IMR-90 (cell line): ENCODE measurements at regions not wholly inside any gene's neighbourhood (a gene's known extent, or its start where the extent isn't known, plus 50 kb on each side); places are given as distances from the start of the nearest gene placed in this dataset.
"Not testable (repeated sequence)": the region's sequence is repeated elsewhere in the genome, so short reads cannot be mapped to it uniquely, and the experiment has no call there.

ENCODE experiments used
- ATAC-seq: fragments of 200-7000 bp; cut with Tn5 transposase; 2 replicates; pipeline ENCODE4 v1.9.1; 2020; ENCODE audit warnings: low read depth, mild to moderate bottlenecking, moderate library complexity
- BruUV-seq: library from RNA; stranded (reverse); fragments of 400-500 nt; replicated peaks from 2 replicates; lab custom pipeline; 2021; lab: Mats Ljungman, UMichigan
- CTCF ChIA-PET: fragments of 300-600 bp; formaldehyde crosslinking; extraction: SDS; loops from one replicate; lab custom pipeline; 2021; ENCODE audit warnings: antibody characterized with exemption; lab: Yijun Ruan, JAX
- POLR2A ChIA-PET: fragments of 300-600 bp; sonication (Branson Sonifier 250); formaldehyde crosslinking; loops from one replicate; lab custom pipeline; 2022; ENCODE audit warnings: antibody characterized with exemption; ENCODE audit not compliant: unreplicated experiment; lab: Charles Lee
- DNase-seq: peaks from one replicate; pipeline ENCODE4 v3.0.0; 2013
- H2AFZ ChIP-seq: replicated peaks from 2 replicates; pipeline ENCODE3; 2013; ENCODE audit warnings: low read length, mild to moderate bottlenecking; ENCODE audit not compliant: poor library complexity
- H2AK5ac ChIP-seq: 2 replicates; pipeline ENCODE4 v1.6.1; 2013; ENCODE audit warnings: low read depth, low read length, inconsistent platforms
- H2AK9ac ChIP-seq: replicated peaks from 2 replicates; pipeline ENCODE3; 2013; ENCODE audit warnings: mild to moderate bottlenecking, low read depth, low read length, moderate library complexity; ENCODE audit not compliant: poor library complexity
- H2BK120ac ChIP-seq: 2 replicates; pipeline ENCODE4 v1.6.1; 2013; ENCODE audit warnings: low read depth, low read length, inconsistent platforms
- H2BK15ac ChIP-seq: 3 replicates; pipeline ENCODE4 v1.6.1; 2013; ENCODE audit warnings: low read depth, low read length, inconsistent platforms
- H2BK20ac ChIP-seq: 2 replicates; pipeline ENCODE4 v1.6.1; 2013; ENCODE audit warnings: low read depth, mild to moderate bottlenecking, inconsistent platforms, low read length, moderate library complexity
- H2BK5ac ChIP-seq: 2 replicates; pipeline ENCODE4 v1.6.1; 2013; ENCODE audit warnings: mild to moderate bottlenecking, low read depth, low read length, inconsistent platforms; ENCODE audit not compliant: poor library complexity, severe bottlenecking
- H3K14ac ChIP-seq: replicated peaks from 2 replicates; pipeline ENCODE4 v1.6.1; 2013; ENCODE audit warnings: low read depth, low read length, inconsistent platforms
- H3K18ac ChIP-seq: 2 replicates; pipeline ENCODE4 v1.6.1; 2013; ENCODE audit warnings: low read depth, low read length, control low read depth
- H3K23ac ChIP-seq: 2 replicates; pipeline ENCODE4 v1.6.1; 2013; ENCODE audit warnings: low read depth, low read length, inconsistent platforms
- H3K27ac ChIP-seq: 2 replicates; pipeline ENCODE4 v1.5.1; 2013; ENCODE audit warnings: mild to moderate bottlenecking, control low read depth, low read length; ENCODE audit not compliant: insufficient read depth
- H3K27me3 ChIP-seq: 2 replicates; pipeline ENCODE4 v1.6.1; 2013; ENCODE audit warnings: low read length; ENCODE audit not compliant: control insufficient read depth, insufficient read depth
- H3K36me3 ChIP-seq: 2 replicates; pipeline ENCODE4 v1.6.1; 2013; ENCODE audit warnings: low read length, mixed read lengths; ENCODE audit not compliant: control insufficient read depth, insufficient read depth
- H3K4ac ChIP-seq: 2 replicates; pipeline ENCODE4 v1.6.1; 2013; ENCODE audit warnings: low read depth, low read length, inconsistent platforms
- H3K4me1 ChIP-seq: 2 replicates; pipeline ENCODE4 v1.6.1; 2013; ENCODE audit warnings: low read length, mixed read lengths; ENCODE audit not compliant: control insufficient read depth, insufficient read depth
- H3K4me2 ChIP-seq: 2 replicates; pipeline ENCODE4 v1.6.1; 2013; ENCODE audit warnings: low read depth, mild to moderate bottlenecking, control low read depth, low read length, moderate library complexity
- H3K4me3 ChIP-seq: 2 replicates; pipeline ENCODE4 v1.5.1; 2013; ENCODE audit warnings: low read depth, mild to moderate bottlenecking, control low read depth, low read length, moderate library complexity; ENCODE audit not compliant: insufficient read depth
- H3K56ac ChIP-seq: 2 replicates; pipeline ENCODE4 v1.6.1; 2013; ENCODE audit warnings: low read length, inconsistent platforms; ENCODE audit not compliant: insufficient read depth; ENCODE audit errors: extremely low read depth
- H3K79me1 ChIP-seq, 2 experiments: 2 replicates each; pipeline ENCODE4 v1.6.1; 2013; ENCODE audit warnings: low read length in 2 of 2, inconsistent platforms in 1 of 2, low read depth in 1 of 2
- H3K9ac ChIP-seq: 2 replicates; pipeline ENCODE4 v1.6.1; 2013; ENCODE audit warnings: low read depth, low read length, control low read depth
- H3K9me1 ChIP-seq: 2 replicates; pipeline ENCODE4 v1.6.1; 2013; ENCODE audit warnings: low read length, inconsistent platforms; ENCODE audit not compliant: insufficient read depth
- H3K9me3 ChIP-seq: 2 replicates; pipeline ENCODE4 v1.6.1; 2013; ENCODE audit warnings: low read length; ENCODE audit not compliant: control insufficient read depth, insufficient read depth
- H4K20me1 ChIP-seq: 2 replicates; pipeline ENCODE4 v1.6.1; 2013; ENCODE audit warnings: low read length, inconsistent platforms; ENCODE audit not compliant: insufficient read depth
- H4K5ac ChIP-seq: 2 replicates; pipeline ENCODE4 v1.6.1; 2013; ENCODE audit warnings: mild to moderate bottlenecking, low read depth, low read length, control low read depth
- H4K8ac ChIP-seq, 2 experiments: 2 replicates each; pipeline ENCODE4 v1.6.1; 2013; ENCODE audit warnings: low read depth in 2 of 2, low read length in 2 of 2, control low read depth in 1 of 2, inconsistent platforms in 1 of 2
- H4K91ac ChIP-seq: 2 replicates; pipeline ENCODE4 v1.6.1; 2013; ENCODE audit warnings: low read depth, low read length, inconsistent platforms; ENCODE audit not compliant: insufficient read depth
- WGBS, 2 experiments: methylation state at CpG; one replicate each; pipeline versions ENCODE4 v1.1.5 to v1.1.7; 2013; ENCODE audit warnings: missing lambda C conversion rate in 2 of 2; ENCODE audit not compliant: insufficient read length in 1 of 2; ENCODE audit errors: extremely low coverage in 2 of 2; 5-methylcytosine and 5-hydroxymethylcytosine counted together
- dilution Hi-C: fragments of 300-500 bp; cut with HindIII; formaldehyde crosslinking; loops from one replicate; pipeline ENCODE4 v1.14.3; 2018; ENCODE audit warnings: low sequenced_read_pairs; ENCODE audit not compliant: unreplicated experiment
- in situ Hi-C: fragments of 300-500 bp; cut with MboI; formaldehyde crosslinking; loops from 3 replicates; pipeline ENCODE4 v1.14.3; 2019; ENCODE audit warnings: low sequenced_read_pairs, inconsistent platforms, mixed read lengths
- intact Hi-C: fragments of 100-400 bp; cut with micrococcal nuclease; formaldehyde crosslinking; loops from 2 replicates; pipeline ENCODE4 v1.10.0; 2022

- H2AK9ac ChIP-seq, ATAC-seq, H2AK5ac ChIP-seq, H3K4me3 ChIP-seq, H3K9me1 ChIP-seq, intact Hi-C loops, H3K4me1 ChIP-seq, in situ Hi-C loops, H3K27ac ChIP-seq, dilution Hi-C loops, H3K23ac ChIP-seq, CTCF ChIA-PET, H3K27me3 ChIP-seq, H3K4me2 ChIP-seq, H3K18ac ChIP-seq, H2BK5ac ChIP-seq, H2BK120ac ChIP-seq, H2BK15ac ChIP-seq, BruUV-seq, H3K14ac ChIP-seq, H4K91ac ChIP-seq, H3K56ac ChIP-seq, POLR2A ChIA-PET, H4K8ac ChIP-seq, H2BK20ac ChIP-seq, H3K36me3 ChIP-seq, DNase-seq, H4K5ac ChIP-seq, H3K9me3 ChIP-seq, H2AFZ ChIP-seq, H4K20me1 ChIP-seq, H3K79me1 ChIP-seq, H3K4ac ChIP-seq, H3K9ac ChIP-seq: not testable (repeated sequence)
- no CpG with 5 or more reads among the region's 3 CpGs for WGBS, 2 experiments
Observed at GRCh38 chr6:159392695-159393094, 223.5 kb downstream of the FNDC1 start.
